HG03432 (cell line): ENCODE measurements at regions not wholly inside any gene's neighbourhood (a gene's known extent, or its start where the extent isn't known, plus 50 kb on each side); places are given as distances from the start of the nearest gene placed in this dataset.

ENCODE experiments used
- ATAC-seq: cut with Tn5 transposase; IDR thresholded peaks from one replicate; pipeline ENCODE4 v1.9.1; 2021; ENCODE audit warnings: mild to moderate bottlenecking, moderate library complexity; ENCODE audit not compliant: unreplicated experiment

DNA sequence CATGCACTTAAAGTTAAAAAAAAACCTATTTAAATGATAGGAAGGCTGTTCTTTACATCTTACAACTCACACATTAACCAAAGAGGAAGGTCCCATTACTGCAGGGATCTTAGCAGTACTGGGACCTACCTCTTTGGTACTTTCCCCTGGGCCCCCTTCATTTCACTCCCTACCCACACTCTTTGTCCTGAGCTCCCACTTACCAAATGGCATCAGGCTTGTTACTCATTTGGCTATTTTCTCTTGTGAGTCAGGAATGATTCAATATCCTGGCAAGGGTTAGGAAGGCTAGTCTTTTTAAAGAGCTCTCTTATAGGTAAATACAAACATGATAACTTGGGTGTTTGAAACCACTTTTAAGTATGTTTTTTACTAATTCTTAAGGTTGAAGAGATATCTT lies 117.4 kb upstream of the ELL2 start:
- peak; percentile 48 for ATAC-seq

DNA sequence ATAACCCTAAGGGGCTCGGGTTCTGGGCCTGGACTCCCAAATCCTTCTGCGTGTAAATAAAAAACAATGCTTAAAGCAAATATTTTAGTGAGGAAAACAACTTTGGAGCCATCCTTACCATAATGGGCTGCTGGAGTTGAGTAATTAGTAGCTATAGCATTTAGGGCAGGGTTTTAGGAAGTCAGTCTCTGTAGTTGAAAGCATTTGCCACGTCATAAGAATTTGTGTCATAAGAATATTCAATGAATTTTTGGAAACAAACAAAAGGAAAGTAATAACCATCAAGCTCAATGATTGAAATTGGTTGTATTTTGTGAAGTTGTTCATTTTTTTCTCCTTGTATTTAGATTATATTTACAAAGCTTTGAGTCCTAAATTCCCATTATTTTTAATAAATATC lies 114.8 kb upstream of the ELL2 start:
- no peak for ATAC-seq

DNA sequence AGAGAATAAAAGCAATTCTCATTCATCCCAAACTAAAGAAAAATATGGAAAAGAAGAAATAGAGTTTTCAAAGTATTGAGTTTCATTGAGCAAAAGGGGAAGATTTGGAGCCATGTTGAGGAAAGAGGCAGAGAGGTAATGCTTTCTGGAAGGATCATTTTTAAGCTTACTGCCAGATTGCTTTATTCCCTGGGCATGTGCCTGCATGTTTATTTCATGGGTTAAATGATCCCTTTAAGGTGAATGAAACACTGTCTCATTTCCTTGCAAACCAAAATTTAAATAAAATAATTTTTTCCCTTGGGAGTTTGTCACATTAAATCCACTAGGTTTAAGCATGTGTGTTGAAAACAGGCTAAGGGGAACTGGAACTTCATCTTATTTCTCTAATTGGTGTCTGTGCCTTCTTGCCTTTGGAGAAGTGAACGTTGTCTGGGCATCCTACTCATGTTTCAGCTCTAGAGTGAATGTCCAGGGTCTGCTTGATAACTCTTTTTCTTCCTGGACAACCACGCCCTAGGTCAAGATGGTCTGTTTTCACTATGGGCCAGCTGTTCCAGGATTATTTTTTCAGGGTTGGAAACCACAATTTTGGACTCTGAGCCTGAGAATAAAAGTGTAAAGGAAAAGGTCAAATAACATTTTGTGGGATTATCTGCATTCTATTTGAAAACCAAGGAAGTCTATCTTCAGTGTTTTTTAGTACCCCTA lies 114.1 kb upstream of the ELL2 start:
- ATAC-seq = no peak

DNA sequence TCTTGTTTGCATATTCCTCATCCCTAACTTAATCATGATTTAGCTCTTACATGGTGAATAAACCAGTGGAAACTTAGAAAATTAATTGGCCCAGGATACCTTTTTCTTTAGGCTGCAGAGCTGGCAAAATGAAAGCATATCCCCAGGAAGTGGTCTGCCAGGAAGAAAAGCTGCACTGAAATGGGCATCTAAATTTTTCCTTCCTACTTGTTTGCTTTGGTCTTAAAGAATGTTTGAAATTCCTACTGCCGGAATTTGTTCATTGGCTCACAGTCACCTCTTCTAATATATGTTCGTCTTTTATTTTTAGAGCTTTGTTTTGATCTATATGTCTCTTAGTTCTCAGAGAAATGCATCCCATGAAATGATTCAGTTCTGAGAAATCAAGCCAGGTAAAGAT lies 113.2 kb upstream of the ELL2 start:
- ATAC-seq = no peak

DNA sequence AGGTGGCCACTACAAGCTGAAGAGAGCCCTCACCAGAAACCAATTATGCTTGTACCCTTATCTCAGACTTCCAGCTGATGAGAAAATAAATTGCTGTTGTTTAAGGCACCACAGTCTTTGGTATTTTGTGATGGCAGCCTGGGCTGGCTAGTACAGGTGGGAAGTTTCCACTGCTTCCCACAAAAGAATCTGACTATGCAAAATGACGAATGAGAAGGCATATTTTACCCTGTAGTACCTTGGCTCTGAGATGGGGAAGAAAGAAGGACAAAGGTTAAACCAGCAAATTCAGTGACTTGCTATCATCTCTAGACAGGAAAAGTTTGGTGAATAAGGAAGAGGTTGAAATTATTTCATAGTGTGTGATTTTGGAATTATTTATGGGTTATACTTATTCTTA lies 112.8 kb upstream of the ELL2 start:
- ATAC-seq = no peak

GRCh38 chr5:96072791-96073165 lies 111.1 kb upstream of the ELL2 start:
- no peak for ATAC-seq

DNA sequence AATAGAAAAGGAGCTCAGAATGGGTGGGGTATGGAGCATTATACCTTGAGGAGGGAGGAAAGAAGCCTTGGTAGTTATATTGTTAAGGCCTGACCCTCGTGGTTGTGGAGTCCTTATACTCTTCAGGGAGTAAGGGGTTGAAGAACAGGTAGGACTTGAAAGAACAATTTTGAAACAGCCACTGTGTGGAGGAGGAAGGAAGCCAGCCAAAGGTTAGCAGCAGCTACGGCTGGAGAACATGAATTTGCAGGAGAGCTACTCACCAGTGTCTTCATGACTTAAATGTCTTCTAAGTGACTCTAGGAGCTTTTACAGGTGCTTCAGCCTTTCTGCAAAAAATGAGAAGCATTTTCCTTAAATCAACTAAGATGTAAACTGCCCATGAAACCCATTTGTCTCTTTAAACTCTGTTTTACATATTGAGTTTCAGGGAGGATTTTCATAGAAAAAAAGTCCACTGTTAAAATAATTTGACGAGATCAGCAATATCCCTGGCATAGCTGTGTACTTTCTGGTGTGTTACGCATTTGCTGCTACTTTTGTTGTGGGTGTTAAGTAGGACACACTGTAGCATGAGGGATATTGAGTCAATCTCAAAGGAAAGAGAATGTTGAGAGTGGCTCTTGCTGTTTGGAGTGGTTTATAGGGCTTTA lies 110.6 kb upstream of the ELL2 start:
- no peak for ATAC-seq

GRCh38 chr5:96070622-96071225 lies 109.1 kb upstream of the ELL2 start:
- no peak for ATAC-seq

- no peak for ATAC-seq
Observed at GRCh38 chr5:96067894-96068614, 106.4 kb upstream of the ELL2 start.

- no peak for ATAC-seq
Observed at GRCh38 chr5:96067251-96067650, 105.6 kb upstream of the ELL2 start.

GRCh38 chr5:96066386-96066719 lies 104.7 kb upstream of the ELL2 start:
- no peak for ATAC-seq

- no peak for ATAC-seq
Observed at GRCh38 chr5:96065685-96066385, 104.2 kb upstream of the ELL2 start.

- ATAC-seq = peak; percentile 47
Observed at GRCh38 chr5:96064877-96065276, 103.2 kb upstream of the ELL2 start.

GRCh38 chr5:96062836-96063235 lies 101.2 kb upstream of the ELL2 start:
- ATAC-seq = no peak

- no peak for ATAC-seq
Observed at GRCh38 chr5:96058084-96058483, 96.4 kb upstream of the ELL2 start.

DNA sequence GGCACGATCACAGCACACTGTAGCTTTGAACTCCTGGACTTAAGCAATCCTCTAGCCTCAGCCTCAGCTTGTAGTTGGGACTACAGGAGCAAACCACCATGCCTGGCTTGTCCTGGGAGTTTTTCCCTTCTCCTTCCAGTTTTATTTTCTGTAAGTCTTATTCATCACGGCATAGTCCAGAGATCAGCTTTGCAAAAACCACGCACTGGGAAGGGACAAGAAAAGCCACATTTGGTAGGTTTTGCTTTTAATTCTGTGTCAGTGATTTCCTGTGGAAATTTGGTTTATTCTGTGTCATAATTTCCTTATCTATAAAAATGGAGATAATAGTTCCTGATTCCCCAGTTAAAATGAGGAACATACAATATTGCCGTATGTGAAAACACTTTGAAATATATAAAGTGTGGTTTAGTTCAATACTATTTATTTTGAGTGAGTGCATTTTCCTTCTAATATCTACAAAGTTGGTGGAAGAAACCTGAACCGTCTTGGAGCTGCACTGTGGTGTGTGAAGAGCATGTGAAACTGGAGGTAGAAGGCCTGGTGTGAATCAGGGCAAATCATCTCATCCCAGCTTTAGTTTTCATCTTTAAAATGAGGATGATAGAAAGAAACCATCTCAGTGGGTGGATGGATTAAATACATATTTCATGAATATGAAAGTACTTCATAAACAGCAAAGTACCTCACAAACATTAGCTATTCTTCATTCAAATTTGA lies 92.8 kb upstream of the ELL2 start:
- ATAC-seq = no peak

DNA sequence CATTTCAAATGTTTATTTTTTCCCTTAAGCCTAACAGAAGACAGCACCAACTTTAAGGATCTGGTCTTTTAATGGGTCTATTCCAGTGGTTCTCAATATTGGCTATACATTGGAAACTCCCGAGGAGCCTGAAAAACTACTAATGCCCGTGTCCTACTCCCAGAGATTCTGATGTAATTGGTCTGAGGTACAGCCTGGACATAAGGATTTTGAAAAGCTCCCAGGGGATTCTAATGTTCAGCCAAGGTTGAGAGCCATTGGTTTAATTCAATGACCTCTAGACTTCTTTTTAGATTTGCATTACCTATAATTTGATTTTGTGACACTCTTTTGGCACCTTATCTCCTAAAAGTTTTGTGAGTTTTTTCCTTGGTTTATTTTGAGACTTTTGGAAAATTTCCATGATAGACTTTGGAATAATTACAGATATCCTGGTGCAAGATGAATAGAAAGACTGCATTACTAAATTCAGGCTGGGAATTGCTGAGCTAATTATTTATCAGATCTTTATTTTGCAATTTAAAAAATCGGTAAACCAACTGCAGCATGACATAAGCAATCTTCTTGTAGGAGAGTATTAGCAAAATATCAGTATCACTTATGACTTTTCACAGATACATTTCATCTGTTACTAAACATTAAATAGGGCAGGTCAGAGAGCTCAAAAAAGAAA lies 91.5 kb upstream of the ELL2 start:
- ATAC-seq = no peak

DNA sequence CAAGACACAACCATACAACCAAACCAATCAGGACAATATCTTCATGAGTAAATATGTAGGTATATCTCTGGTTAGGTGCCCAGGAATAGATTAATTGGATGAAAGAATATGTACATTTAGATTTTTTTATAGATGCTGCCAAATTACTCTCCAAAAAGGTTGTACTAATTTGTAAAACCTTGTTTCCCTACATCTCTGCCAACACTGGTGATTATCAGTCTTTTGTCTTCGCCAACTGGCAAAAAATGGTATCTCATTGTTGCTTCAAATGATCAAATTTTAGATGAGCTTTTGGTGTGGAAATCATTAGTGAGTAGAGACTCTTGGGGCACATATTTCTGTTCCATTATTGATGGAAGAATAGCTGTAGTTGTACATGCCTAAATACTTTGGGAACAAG lies 90.7 kb upstream of the ELL2 start:
- ATAC-seq = no peak

GRCh38 chr5:96051401-96051830 lies 89.8 kb upstream of the ELL2 start:
- ATAC-seq = no peak

DNA sequence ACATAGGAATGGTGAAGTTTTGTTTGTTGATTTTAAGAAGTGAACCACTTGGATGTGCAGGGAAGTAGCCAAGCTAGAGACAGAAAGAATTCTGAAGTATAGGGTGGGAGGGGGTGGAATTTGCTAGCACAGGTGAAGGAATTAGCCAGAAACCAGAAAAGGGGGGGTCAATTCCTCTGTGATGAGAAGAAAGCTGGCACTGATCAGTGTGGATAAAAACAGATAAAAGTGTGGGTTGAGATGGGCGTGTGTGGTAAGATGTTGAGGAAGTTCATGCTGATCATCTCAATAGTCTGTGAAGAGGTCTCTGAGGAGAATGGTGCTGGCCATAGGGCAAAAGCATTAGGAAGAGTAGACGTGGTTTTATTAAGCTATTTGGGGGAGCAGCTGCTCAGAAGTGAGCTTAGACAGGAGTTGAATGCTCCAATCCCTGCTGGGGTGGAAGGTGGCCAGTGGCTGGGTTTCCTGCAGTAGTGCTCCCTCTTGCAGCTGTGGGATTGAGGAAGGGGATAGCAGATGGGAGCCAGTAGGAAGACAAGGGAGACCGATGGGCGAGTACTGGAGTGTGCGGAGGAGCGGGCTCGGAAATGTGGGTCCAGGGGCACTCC lies 88.7 kb upstream of the ELL2 start:
- ATAC-seq = no peak
